HepG2 (cell line): ENCODE measurements at regions not wholly inside any gene's neighbourhood (a gene's known extent, or its start where the extent isn't known, plus 50 kb on each side); places are given as distances from the start of the nearest gene placed in this dataset.

Experiments
- ATAC-seq: fragments of 200-7000 bp; cut with Tn5 transposase; 3 replicates; pipeline ENCODE4 v1.9.1; 2020; ENCODE audit warnings: mild to moderate bottlenecking, moderate library complexity
- BruUV-seq: library from RNA; stranded (reverse); fragments of 400-500 nt; replicated peaks from 2 replicates; lab custom pipeline; 2021; lab: Mats Ljungman, UMichigan
- CTCF ChIA-PET: fragments of 300-600 bp; formaldehyde crosslinking; extraction: SDS; loops from one replicate; lab custom pipeline; 2021; ENCODE audit warnings: low total read pairs, inconsistent platforms, low intra/inter-chr PET ratio; lab: Yijun Ruan, JAX
- POLR2A ChIA-PET: fragments of 350-600 bp; sonication (Branson Sonifier 250); formaldehyde crosslinking; loops from one replicate; lab custom pipeline; 2020; ENCODE audit warnings: antibody characterized with exemption, inconsistent platforms; lab: Yijun Ruan, JAX
- DNase-seq: peaks from one replicate; pipeline ENCODE4 v3.0.0-alpha.2; 2015; ENCODE audit warnings: low spot score
- FAIRE-seq: peaks from 3 replicates; lab custom pipeline; 2011; peaks lifted over from hg19 to GRCh38; lab: Jason Lieb, UNC
- H2AFZ ChIP-seq: one replicate; pipeline ENCODE4 v1.6.1; 2011; ENCODE audit warnings: low read length, inconsistent platforms
- H3K27ac ChIP-seq: fragments of 300-600 bp; 3 replicates; pipeline ENCODE4 v1.8.0; 2011; ENCODE audit warnings: mixed run types, mild to moderate bottlenecking, mixed read lengths, low read length, inconsistent platforms; ENCODE audit not compliant: insufficient read depth; ENCODE audit errors: extremely low read length
- H3K27me3 ChIP-seq, 2 experiments: fragments of 200-600 bp in 1 of 2; 2 replicates in 1 of 2; 3 replicates in 1 of 2; pipeline versions ENCODE4 v1.6.0 to v1.8.0; 2011; ENCODE audit warnings: low read length in 2 of 2, mild to moderate bottlenecking in 2 of 2, moderate library complexity in 2 of 2, inconsistent platforms in 1 of 2; ENCODE audit not compliant: insufficient read depth in 2 of 2, control insufficient read depth in 1 of 2
- H3K36me3 ChIP-seq, 2 experiments: fragments of 200-600 bp in 1 of 2; replicated peaks in 1 of 2; 2 replicates in 1 of 2; 3 replicates in 1 of 2; pipeline versions ENCODE4 v1.5.1 to v1.8.0; 2011; ENCODE audit warnings: low read length in 2 of 2, inconsistent platforms in 1 of 2; ENCODE audit not compliant: insufficient read depth in 2 of 2, control insufficient read depth in 1 of 2
- H3K4me1 ChIP-seq: 2 replicates; pipeline ENCODE4 v1.5.1; 2012; ENCODE audit warnings: low read length, inconsistent platforms; ENCODE audit not compliant: insufficient read depth
- H3K4me2 ChIP-seq: 2 replicates; pipeline ENCODE4 v1.6.0; 2011; ENCODE audit warnings: low read depth, low read length, inconsistent platforms
- H3K4me3 ChIP-seq, 3 experiments: fragments of 200-600 bp in 1 of 3; sonication (generic), shearing (Covaris generic) in 1 of 3; replicated peaks in 1 of 3; 2 replicates each; pipeline ENCODE4 v1.5.1; 2011 to 2016; ENCODE audit warnings: low read length in 3 of 3, inconsistent platforms in 2 of 3, low read depth in 2 of 3, mild to moderate bottlenecking in 2 of 3, control low read depth in 1 of 3, mixed read lengths in 1 of 3; ENCODE audit not compliant: insufficient read depth in 1 of 3
- H3K79me2 ChIP-seq: one replicate; pipeline ENCODE4 v1.6.1; 2011; ENCODE audit warnings: low read length, inconsistent platforms; ENCODE audit not compliant: insufficient read depth
- H3K9ac ChIP-seq: 2 replicates; pipeline ENCODE4 v1.6.0; 2011; ENCODE audit warnings: mild to moderate bottlenecking, low read depth, low read length, inconsistent platforms; ENCODE audit not compliant: insufficient read depth
- H3K9me3 ChIP-seq: 2 replicates; pipeline ENCODE4 v1.5.1; 2012; ENCODE audit warnings: mild to moderate bottlenecking, low read length
- H4K20me1 ChIP-seq: 2 replicates; pipeline ENCODE4 v1.6.0; 2011; ENCODE audit warnings: inconsistent platforms, mild to moderate bottlenecking, low read length, moderate library complexity; ENCODE audit not compliant: insufficient read depth
- ATAD3A ChIP-seq: sonication (generic); formaldehyde crosslinking; IDR thresholded peaks from 2 replicates; pipeline ENCODE4 v1.4.0; 2020; ENCODE audit warnings: missing genetic modification reagents
- JDP2 ChIP-seq: sonication (generic); formaldehyde crosslinking; IDR thresholded peaks from 2 replicates; pipeline ENCODE4 v1.8.1; 2022; ENCODE audit warnings: missing genetic modification reagents, borderline replicate concordance
- NFE2 ChIP-seq: sonication (generic); formaldehyde crosslinking; IDR thresholded peaks from 2 replicates; pipeline ENCODE4 v1.4.0; 2020; ENCODE audit warnings: missing genetic modification reagents
- PHF20 ChIP-seq: sonication (generic); formaldehyde crosslinking; IDR thresholded peaks from 2 replicates; pipeline ENCODE4 v1.5.0; 2020; ENCODE audit warnings: mild to moderate bottlenecking, missing genetic modification reagents
- RARG ChIP-seq: sonication (generic); formaldehyde crosslinking; IDR thresholded peaks from 2 replicates; pipeline ENCODE4 v1.4.0; 2020; ENCODE audit warnings: low read depth, mild to moderate bottlenecking, missing genetic modification reagents
- ZNF367 ChIP-seq: sonication (generic); formaldehyde crosslinking; IDR thresholded peaks from 2 replicates; pipeline ENCODE4 v1.4.0; 2020; ENCODE audit warnings: missing genetic modification reagents, borderline replicate concordance
- ZNF577 ChIP-seq: sonication (generic); formaldehyde crosslinking; IDR thresholded peaks from 2 replicates; pipeline ENCODE4 v1.4.0; 2020; ENCODE audit warnings: mild to moderate bottlenecking, low read depth, missing genetic modification reagents, borderline replicate concordance
- ZNF782 ChIP-seq: sonication (generic); formaldehyde crosslinking; IDR thresholded peaks from 2 replicates; pipeline ENCODE4 v1.4.0; 2020; ENCODE audit warnings: missing genetic modification reagents, mild to moderate bottlenecking, borderline replicate concordance
- ZNF839 ChIP-seq: sonication (generic); formaldehyde crosslinking; IDR thresholded peaks from 2 replicates; pipeline ENCODE4 v1.4.0; 2020; ENCODE audit warnings: missing genetic modification reagents, mild to moderate bottlenecking, borderline replicate concordance
- ZNF850 ChIP-seq: sonication (generic); formaldehyde crosslinking; conservative IDR thresholded peaks from 2 replicates; pipeline ENCODE4 v1.9.0; 2021; ENCODE audit warnings: mild to moderate bottlenecking, missing genetic modification reagents
- WGBS: methylation state at CpG from one replicate; pipeline ENCODE4 v1.1.6; 2017; ENCODE audit warnings: low lambda C conversion rate; 5-methylcytosine and 5-hydroxymethylcytosine counted together
- in situ Hi-C: cut with HindIII; loops from 2 replicates; pipeline ENCODE4 v1.10.0; 2017; ENCODE audit warnings: low pct_unique_long_range_greater_than_20kb; ENCODE audit not compliant: extremely low pct_ligation_motif_present
- intact Hi-C: fragments of 100-400 bp; cut with micrococcal nuclease; formaldehyde crosslinking; loops from one replicate; pipeline ENCODE4 v1.10.0; 2022; ENCODE audit not compliant: unreplicated experiment
- TF ChIP-seq, protein P1 (sequence below): sonication (generic); formaldehyde crosslinking; IDR thresholded peaks from 2 replicates; pipeline ENCODE4 v1.4.0; 2020; ENCODE audit warnings: mild to moderate bottlenecking, missing genetic modification reagents

GRCh38 chr13:22454586-22454985, 726.2 kb upstream of the SGCG start:
- FAIRE-seq, result no peak
- Histone ChIP-seq H3K36me3 (no peaks in the 10 kb centered on the region), H2AFZ (no peak overlapping the region), H3K4me3 (no peak overlapping the region), H3K4me1 (0 out of 2 replicates have a peak, but pooled peaks cover 6% of the 10 kb centered on the region), H3K27me3 (peaks cover 0 to 2% of the 10 kb centered on the region in 2 experiments; a peak in 1 of 5 replicates), H3K9ac (no peak overlapping the region), H3K79me2 (no peaks in the 10 kb centered on the region), H3K9me3 (no peaks in the 10 kb centered on the region), H3K27ac (no peak overlapping the region), H4K20me1 (no peaks in the 10 kb centered on the region), H3K4me2 (no peak overlapping the region)
- in situ Hi-C loops (no loop called here), intact Hi-C loops (no loop called here)
- no TSS peak for BruUV-seq
- 11% methylated on average over 2 of the region's 3 CpGs for WGBS
- ChIA-PET CTCF (no interaction called here), POLR2A (no interaction called here)
- DNase-seq, result no peak
- ATAC-seq, result no peak
- TF ChIP-seq JDP2 (CRISPR knock-in tag), result no peak
- no peak for TF ChIP-seq ZNF839 (CRISPR knock-in tag)
- TF ChIP-seq ZNF850 (CRISPR knock-in tag), result no peak
- no peak for TF ChIP-seq ATAD3A (CRISPR knock-in tag)
- TF ChIP-seq ZNF782 (CRISPR knock-in tag), result no peak
- TF ChIP-seq RARG (CRISPR knock-in tag), result no peak
- TF ChIP-seq, protein P1, sequence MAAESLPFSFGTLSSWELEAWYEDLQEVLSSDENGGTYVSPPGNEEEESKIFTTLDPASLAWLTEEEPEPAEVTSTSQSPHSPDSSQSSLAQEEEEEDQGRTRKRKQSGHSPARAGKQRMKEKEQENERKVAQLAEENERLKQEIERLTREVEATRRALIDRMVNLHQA (CRISPR knock-in tag), result no peak
- TF ChIP-seq PHF20, result no peak
- no peak for TF ChIP-seq ZNF577 (CRISPR knock-in tag)
- TF ChIP-seq NFE2 (CRISPR knock-in tag), result no peak
- TF ChIP-seq ZNF367 (CRISPR knock-in tag), result no peak
